ENCODE measurements at regions not wholly inside any gene's neighbourhood (a gene's known extent, or its start where the extent isn't known, plus 50 kb on each side); places are given as distances from the start of the nearest gene placed in this dataset.
"Not testable (repeated sequence)": the region's sequence is repeated elsewhere in the genome, so short reads cannot be mapped to it uniquely, and the experiment has no call there.

DNA sequence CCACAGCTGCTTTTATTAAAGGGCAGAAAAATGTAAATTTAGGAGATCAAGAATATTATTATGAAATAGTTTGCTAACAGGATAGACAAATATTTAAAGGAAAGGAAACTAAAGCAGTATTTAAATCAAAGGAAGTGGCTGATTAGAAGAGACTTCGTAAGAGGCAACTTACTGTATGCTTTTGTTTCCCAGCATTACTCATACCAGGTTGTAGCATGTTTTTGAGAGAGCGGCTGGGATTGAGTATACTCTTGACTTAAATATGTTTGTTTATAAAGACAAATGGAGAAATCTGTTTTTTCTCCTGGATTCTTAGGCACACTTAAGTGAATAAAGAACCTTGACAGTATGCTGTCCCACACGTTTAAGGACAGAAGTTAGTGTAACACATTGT is 293.7 kb downstream of the ZNF248 start:
- Histone ChIP-seq H3K36me3 (ENCODE audit: control insufficient read depth, insufficient read depth, low read length, severe bottlenecking) (no peaks in the 10 kb centered on the region), H3K27me3 (replicated peaks; ENCODE audit: control insufficient read depth, insufficient read depth, low read length) (no peaks in the 10 kb centered on the region), H3K9ac (ENCODE audit: low read length) (no peak overlapping the region), H3K4me3 (ENCODE audit: low read length) (no peak overlapping the region), H3K9me3 (ENCODE audit: control insufficient read depth, low read length) (no peaks in the 10 kb centered on the region), H3K4me1 (ENCODE audit: control insufficient read depth, insufficient read depth, low read length) (no peaks in the 10 kb centered on the region)
- no peak for DNase-seq (ENCODE audit: low read depth)

DNA sequence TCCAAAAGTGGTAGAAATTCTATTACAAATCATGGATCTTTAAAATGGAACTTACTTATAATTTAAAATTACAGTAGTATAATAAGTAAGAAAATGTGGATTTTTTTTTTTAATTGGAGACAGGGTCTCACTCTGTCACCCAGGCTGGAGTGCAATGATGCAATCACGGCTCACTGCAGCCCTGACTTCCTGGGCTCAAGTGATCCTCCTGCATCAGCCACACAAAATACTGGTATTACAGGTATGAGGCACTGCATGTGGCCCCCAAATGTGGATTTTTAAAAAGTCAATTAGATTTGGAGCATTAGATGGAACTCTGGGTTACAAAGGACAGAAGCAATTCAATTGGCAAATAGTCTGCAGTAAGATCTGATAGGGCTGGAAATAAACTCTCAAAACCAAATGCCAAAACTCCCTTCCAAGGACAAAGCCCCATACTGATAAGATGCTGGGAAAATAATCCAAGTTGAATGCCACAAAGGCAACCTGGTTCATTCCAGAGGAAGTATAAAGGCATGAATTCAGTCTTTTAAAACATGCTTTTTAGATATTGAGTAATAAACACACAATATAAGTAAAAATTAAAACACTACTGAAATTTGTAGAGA is 294.2 kb downstream of the ZNF248 start:
- Histone ChIP-seq H3K36me3 (ENCODE audit: control insufficient read depth, insufficient read depth, low read length, severe bottlenecking) (no peaks in the 10 kb centered on the region), H3K4me1 (ENCODE audit: control insufficient read depth, insufficient read depth, low read length) (no peaks in the 10 kb centered on the region), H3K4me3 (ENCODE audit: low read length) (no peak overlapping the region), H3K27me3 (replicated peaks; ENCODE audit: control insufficient read depth, insufficient read depth, low read length) (no peaks in the 10 kb centered on the region), H3K9me3 (ENCODE audit: control insufficient read depth, low read length) (no peaks in the 10 kb centered on the region), H3K9ac (ENCODE audit: low read length) (no peak overlapping the region)
- no peak for DNase-seq (ENCODE audit: low read depth)

DNA sequence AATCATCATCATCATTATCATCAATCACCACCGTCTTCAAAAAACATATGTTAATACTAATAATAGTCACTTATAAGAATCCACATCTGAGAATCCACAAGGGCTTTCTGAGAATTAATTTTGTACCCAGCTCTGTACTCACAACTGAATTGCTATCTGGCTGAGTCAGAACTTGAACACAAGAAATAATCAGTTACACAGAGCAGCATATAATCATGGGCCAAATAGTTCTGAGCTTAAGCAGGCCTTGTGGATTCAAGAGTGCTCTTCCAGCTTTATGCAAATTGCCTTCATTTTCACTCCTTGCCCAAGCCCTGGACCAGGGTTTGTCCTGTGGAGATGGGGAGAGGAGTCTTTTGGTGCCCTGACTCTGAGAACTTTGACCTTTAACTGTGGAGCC is 304.5 kb downstream of the ZNF248 start:
- H3K9ac ChIP-seq (ENCODE audit: low read length), result no peak overlapping the region
- H3K4me1 ChIP-seq (ENCODE audit: control insufficient read depth, insufficient read depth, low read length), result no peaks in the 10 kb centered on the region
- H3K9me3 ChIP-seq (ENCODE audit: control insufficient read depth, low read length), result no peaks in the 10 kb centered on the region
- no peak overlapping the region for H3K4me3 ChIP-seq (ENCODE audit: low read length)
- no peaks in the 10 kb centered on the region for H3K36me3 ChIP-seq (ENCODE audit: control insufficient read depth, insufficient read depth, low read length, severe bottlenecking)
- no peak for DNase-seq (ENCODE audit: low read depth)
- no peaks in the 10 kb centered on the region for H3K27me3 ChIP-seq (replicated peaks; ENCODE audit: control insufficient read depth, insufficient read depth, low read length)

DNA sequence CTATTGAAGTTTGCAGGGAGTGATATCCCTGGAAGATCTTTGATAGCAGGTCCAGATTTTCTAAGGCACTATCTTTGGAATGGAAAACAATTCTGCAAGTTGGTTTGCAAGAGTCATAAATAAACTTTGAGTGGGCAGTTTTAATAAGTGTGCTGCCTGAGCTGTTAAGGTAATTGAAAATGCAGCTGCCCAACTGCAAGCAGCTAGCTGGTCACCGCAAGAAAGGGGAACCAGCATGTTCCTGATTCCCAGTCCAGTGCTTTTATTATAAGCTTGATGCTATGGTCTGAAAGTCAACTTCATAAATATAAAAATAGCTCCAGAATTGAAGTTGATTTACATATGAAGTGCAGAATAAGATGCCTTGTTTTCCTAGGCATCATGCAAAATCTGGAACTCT is 308.4 kb downstream of the ZNF248 start:
- Histone ChIP-seq H3K36me3 (ENCODE audit: control insufficient read depth, insufficient read depth, low read length, severe bottlenecking) (no peaks in the 10 kb centered on the region), H3K27me3 (replicated peaks; ENCODE audit: control insufficient read depth, insufficient read depth, low read length) (no peaks in the 10 kb centered on the region), H3K9me3 (ENCODE audit: control insufficient read depth, low read length) (no peaks in the 10 kb centered on the region), H3K4me1 (ENCODE audit: control insufficient read depth, insufficient read depth, low read length) (no peaks in the 10 kb centered on the region), H3K9ac (ENCODE audit: low read length) (no peak overlapping the region), H3K4me3 (ENCODE audit: low read length) (no peak overlapping the region)
- DNase-seq (ENCODE audit: low read depth), result no peak

DNA sequence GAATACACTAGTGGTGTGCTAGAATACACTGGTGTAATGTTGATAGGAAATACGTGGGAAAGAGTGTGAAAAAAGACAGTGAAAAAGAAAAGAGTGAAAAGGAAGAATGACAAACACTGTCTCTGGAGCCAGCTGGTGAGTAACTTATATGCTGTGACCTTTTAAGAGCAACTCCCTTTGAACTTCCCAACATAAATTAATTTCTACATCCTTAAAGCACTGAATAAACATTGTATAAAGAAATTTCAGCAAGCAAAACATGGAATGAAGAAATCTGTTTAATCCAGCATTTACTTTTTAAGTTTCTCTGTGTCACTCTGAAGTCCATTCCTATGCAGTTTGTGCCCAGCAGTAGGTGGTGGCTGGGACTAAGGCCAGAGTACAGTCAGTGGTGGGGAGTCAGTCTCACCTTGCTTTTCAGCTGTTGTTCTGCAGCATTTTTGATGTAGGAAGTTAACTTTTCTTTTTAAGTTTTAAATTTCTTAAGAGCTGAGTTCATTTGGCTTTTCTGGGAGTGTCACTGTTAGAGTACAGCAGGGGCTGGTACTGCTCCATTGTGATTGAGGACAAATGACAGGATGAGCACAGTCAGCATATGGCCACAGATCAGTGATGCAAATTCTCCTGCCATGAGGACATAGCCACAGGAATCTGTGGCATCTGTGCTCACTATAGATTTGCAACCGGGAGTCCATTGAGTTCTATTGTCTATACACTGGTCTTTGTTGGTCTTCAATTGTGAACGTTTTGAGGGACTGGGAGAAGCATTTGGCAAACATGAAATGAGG is 321.8 kb downstream of the ZNF248 start:
- no peak for DNase-seq (ENCODE audit: low read depth)
- H3K4me1 ChIP-seq (ENCODE audit: control insufficient read depth, insufficient read depth, low read length), result no peaks in the 10 kb centered on the region
- H3K27me3 ChIP-seq (replicated peaks; ENCODE audit: control insufficient read depth, insufficient read depth, low read length), result no peaks in the 10 kb centered on the region
- H3K4me3 ChIP-seq (ENCODE audit: low read length), result no peak overlapping the region
- H3K9me3 ChIP-seq (ENCODE audit: control insufficient read depth, low read length), result no peaks in the 10 kb centered on the region
- H3K9ac ChIP-seq (ENCODE audit: low read length), result no peak overlapping the region
- H3K36me3 ChIP-seq (ENCODE audit: control insufficient read depth, insufficient read depth, low read length, severe bottlenecking), result no peaks in the 10 kb centered on the region

DNA sequence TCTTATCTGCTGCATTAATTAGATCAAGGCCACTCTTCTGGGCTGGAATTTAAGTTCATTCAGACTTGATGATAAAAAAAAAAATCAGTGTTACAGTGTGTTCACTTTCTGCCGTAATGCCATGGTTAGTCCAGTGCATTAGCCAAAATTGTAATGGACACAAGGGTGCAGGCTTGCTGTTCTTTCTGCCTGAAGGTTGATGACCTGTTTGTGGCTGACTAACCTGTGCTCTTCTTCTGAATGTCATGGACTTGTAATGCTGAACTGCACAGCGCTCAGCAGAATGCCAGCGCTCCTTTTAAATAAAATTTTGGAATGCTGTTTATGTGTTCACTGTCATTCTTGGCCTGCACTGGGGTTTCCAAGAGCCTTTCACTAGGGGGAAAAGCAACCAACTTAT is 323.2 kb downstream of the ZNF248 start:
- DNase-seq (ENCODE audit: low read depth), result no peak
- H3K9ac ChIP-seq (ENCODE audit: low read length), result no peak overlapping the region
- no peaks in the 10 kb centered on the region for H3K27me3 ChIP-seq (replicated peaks; ENCODE audit: control insufficient read depth, insufficient read depth, low read length)
- no peaks in the 10 kb centered on the region for H3K36me3 ChIP-seq (ENCODE audit: control insufficient read depth, insufficient read depth, low read length, severe bottlenecking)
- H3K4me1 ChIP-seq (ENCODE audit: control insufficient read depth, insufficient read depth, low read length), result no peaks in the 10 kb centered on the region
- no peak overlapping the region for H3K4me3 ChIP-seq (ENCODE audit: low read length)
- no peaks in the 10 kb centered on the region for H3K9me3 ChIP-seq (ENCODE audit: control insufficient read depth, low read length)

DNA sequence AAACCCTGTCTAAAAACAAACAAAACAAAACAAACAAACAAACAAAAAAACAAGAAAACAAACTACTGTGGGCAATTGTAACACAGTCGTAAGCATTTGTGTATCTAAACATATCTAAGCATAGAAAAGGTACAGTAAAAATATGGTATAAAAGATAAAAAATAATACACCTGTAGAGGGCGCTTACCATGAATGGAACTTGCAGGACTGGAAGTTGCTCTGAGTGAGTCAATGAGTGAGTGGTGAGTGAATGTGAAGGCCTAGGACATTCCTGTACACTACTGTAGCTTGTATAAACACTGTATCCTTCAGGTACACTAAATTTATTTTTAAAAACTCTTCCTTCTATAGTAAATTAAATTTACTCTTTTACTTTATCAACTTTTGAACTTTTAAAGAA is 332.0 kb downstream of the ZNF248 start:
- H3K36me3 ChIP-seq (ENCODE audit: control insufficient read depth, insufficient read depth, low read length, severe bottlenecking); H3K4me3 ChIP-seq (ENCODE audit: low read length); H3K4me1 ChIP-seq (ENCODE audit: control insufficient read depth, insufficient read depth, low read length); DNase-seq (ENCODE audit: low read depth); H3K9ac ChIP-seq (ENCODE audit: low read length); H3K9me3 ChIP-seq (ENCODE audit: control insufficient read depth, low read length); H3K27me3 ChIP-seq (replicated peaks; ENCODE audit: control insufficient read depth, insufficient read depth, low read length): not testable (repeated sequence)

DNA sequence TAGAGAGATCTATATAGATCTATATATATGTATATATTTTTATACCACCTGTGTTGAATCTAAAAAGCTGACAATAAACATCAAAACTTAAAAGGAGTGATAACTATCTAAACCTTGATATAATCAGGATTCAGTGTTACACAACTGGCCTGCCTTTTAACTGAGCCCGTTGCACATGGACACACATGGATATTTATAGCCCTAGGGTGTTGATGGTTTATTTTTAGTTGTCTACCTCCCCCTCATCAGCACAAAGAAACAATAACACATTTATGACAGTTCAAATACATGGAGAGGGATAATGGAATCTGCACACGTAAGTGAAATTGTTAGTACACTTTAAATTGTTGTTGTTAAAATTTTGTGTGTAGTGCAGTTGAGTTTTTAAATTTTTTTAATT is 336.9 kb downstream of the ZNF248 start:
- Histone ChIP-seq H3K9me3 (ENCODE audit: control insufficient read depth, low read length) (no peaks in the 10 kb centered on the region), H3K27me3 (replicated peaks; ENCODE audit: control insufficient read depth, insufficient read depth, low read length) (no peaks in the 10 kb centered on the region), H3K36me3 (ENCODE audit: control insufficient read depth, insufficient read depth, low read length, severe bottlenecking) (no peaks in the 10 kb centered on the region), H3K4me1 (ENCODE audit: control insufficient read depth, insufficient read depth, low read length) (no peaks in the 10 kb centered on the region), H3K4me3 (ENCODE audit: low read length) (no peak overlapping the region), H3K9ac (ENCODE audit: low read length) (no peak overlapping the region)
- DNase-seq (ENCODE audit: low read depth), result no peak

DNA sequence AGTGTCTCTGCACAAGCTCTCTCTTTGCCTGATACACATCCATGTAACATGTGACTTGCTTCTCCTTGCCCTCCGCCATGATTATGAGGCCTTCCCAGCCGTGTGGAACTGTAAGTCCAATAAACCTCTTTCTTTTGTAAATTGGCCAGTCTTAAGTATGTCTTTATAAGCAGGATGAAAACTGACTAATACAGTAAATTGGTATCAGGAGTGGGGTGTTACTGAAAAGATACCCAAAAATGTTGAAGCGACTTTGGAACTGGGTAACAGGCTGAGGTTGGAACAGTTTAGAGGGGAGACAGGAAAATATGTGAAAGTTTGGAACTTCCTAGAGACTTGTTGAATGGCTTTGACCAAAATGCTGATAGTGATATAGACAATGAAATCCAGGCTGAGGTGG is 346.9 kb downstream of the ZNF248 start:
- not testable (repeated sequence) for DNase-seq (ENCODE audit: low read depth); H3K27me3 ChIP-seq (replicated peaks; ENCODE audit: control insufficient read depth, insufficient read depth, low read length); H3K4me1 ChIP-seq (ENCODE audit: control insufficient read depth, insufficient read depth, low read length); H3K9ac ChIP-seq (ENCODE audit: low read length); H3K4me3 ChIP-seq (ENCODE audit: low read length); H3K36me3 ChIP-seq (ENCODE audit: control insufficient read depth, insufficient read depth, low read length, severe bottlenecking)
- H3K9me3 ChIP-seq (ENCODE audit: control insufficient read depth, low read length), result peaks cover 12% of the 10 kb centered on the region

DNA sequence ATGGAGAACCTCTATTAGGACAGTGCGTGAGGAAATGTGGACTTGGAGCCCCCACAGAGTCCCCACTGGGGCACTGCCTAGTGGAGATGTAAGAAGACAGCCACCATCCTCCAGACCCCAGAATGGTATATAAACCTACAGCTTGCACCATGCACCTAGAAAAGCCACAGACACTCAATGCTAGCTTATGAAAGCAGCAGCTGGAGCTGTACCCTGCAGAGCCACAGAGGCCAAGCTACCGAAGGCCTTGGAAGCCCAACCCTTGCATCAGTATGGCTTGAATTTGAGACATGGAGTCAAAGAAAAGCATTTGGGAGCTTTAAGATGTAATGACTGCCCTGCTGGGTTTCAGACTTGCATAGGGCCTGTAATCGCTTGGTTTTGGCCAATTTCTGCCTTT is 361.3 kb downstream of the ZNF248 start:
- H3K4me1 ChIP-seq (ENCODE audit: control insufficient read depth, insufficient read depth, low read length), result no peaks in the 10 kb centered on the region
- no peaks in the 10 kb centered on the region for H3K36me3 ChIP-seq (ENCODE audit: control insufficient read depth, insufficient read depth, low read length, severe bottlenecking)
- H3K9ac ChIP-seq (ENCODE audit: low read length), result no peak overlapping the region
- peaks cover 3% of the 10 kb centered on the region for H3K27me3 ChIP-seq (replicated peaks; ENCODE audit: control insufficient read depth, insufficient read depth, low read length)
- no peak overlapping the region for H3K4me3 ChIP-seq (ENCODE audit: low read length)
- H3K9me3 ChIP-seq (ENCODE audit: control insufficient read depth, low read length), result no peaks in the 10 kb centered on the region
- no peak for DNase-seq (ENCODE audit: low read depth)

DNA sequence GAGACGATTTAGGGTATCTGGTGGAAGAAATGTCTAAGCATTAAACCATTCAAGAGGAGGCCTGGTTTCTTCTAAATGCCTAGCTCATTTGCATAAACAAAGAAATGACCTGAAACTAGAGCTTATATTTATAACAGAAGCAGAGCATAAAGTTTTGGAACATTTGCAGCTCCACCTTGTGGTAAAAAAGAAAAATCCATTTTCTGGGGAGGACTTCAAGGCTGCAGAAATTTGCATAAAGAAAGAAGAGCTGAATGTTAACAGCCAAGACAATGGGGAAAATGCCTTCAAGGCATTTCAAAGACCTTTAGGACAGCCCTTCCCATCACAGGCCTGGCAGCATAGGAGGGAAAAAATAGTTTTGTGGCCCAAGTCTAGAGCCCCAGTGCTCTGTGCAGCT is 362.0 kb downstream of the ZNF248 start:
- Histone ChIP-seq H3K4me3 (ENCODE audit: low read length) (no peak overlapping the region), H3K9ac (ENCODE audit: low read length) (no peak overlapping the region), H3K4me1 (ENCODE audit: control insufficient read depth, insufficient read depth, low read length) (no peaks in the 10 kb centered on the region), H3K9me3 (ENCODE audit: control insufficient read depth, low read length) (no peaks in the 10 kb centered on the region), H3K36me3 (ENCODE audit: control insufficient read depth, insufficient read depth, low read length, severe bottlenecking) (no peaks in the 10 kb centered on the region), H3K27me3 (replicated peaks; ENCODE audit: control insufficient read depth, insufficient read depth, low read length) (peaks cover 3% of the 10 kb centered on the region)
- peak; percentile 2 for DNase-seq (ENCODE audit: low read depth)
